Neural cell (in vitro differentiated cells): ENCODE measurements at regions not wholly inside any gene's neighbourhood (a gene's known extent, or its start where the extent isn't known, plus 50 kb on each side); places are given as distances from the start of the nearest gene placed in this dataset.

Source experiments
- H2AFZ ChIP-seq: fragments of 200-600, 300-800 bp; sonication (generic), shearing (Covaris generic); 2 replicates; pipeline ENCODE4 v1.6.0; 2014; ENCODE audit warnings: low read depth, mild to moderate bottlenecking, antibody characterized with exemption, low read length, moderate library complexity
- H3F3A ChIP-seq: fragments of 200-600 bp; shearing (Covaris generic); 2 replicates; pipeline ENCODE4 v1.6.1; 2016; ENCODE audit warnings: mild to moderate bottlenecking, moderate library complexity, mixed read lengths, antibody characterized with exemption, low read length; ENCODE audit not compliant: insufficient read depth, poor library complexity, severe bottlenecking
- H3K27ac ChIP-seq: fragments of 200-600, 300-800 bp; sonication (generic), shearing (Covaris generic); 2 replicates; pipeline ENCODE4 v1.5.1; 2014; ENCODE audit warnings: mild to moderate bottlenecking, low read length, moderate library complexity
- H3K27me3 ChIP-seq: fragments of 300-800, 200-600 bp; sonication (generic), shearing (Covaris generic); 2 replicates; pipeline ENCODE4 v1.6.0; 2014; ENCODE audit warnings: mild to moderate bottlenecking, low read depth, low read length, moderate library complexity; ENCODE audit not compliant: insufficient read depth
- H3K36me3 ChIP-seq: fragments of 300-800, 200-600 bp; sonication (generic), shearing (Covaris generic); 2 replicates; pipeline ENCODE4 v1.5.1; 2014; ENCODE audit warnings: mild to moderate bottlenecking, antibody characterized with exemption, low read length, moderate library complexity; ENCODE audit not compliant: insufficient read depth
- H3K4me2 ChIP-seq: fragments of 300-800, 200-600 bp; sonication (generic), shearing (Covaris generic); 2 replicates; pipeline ENCODE4 v1.6.0; 2014; ENCODE audit warnings: mild to moderate bottlenecking, low read length
- H3K4me3 ChIP-seq: fragments of 300-800, 200-600 bp; sonication (generic), shearing (Covaris generic); 2 replicates; pipeline ENCODE4 v1.5.1; 2014; ENCODE audit warnings: mild to moderate bottlenecking, low read length, moderate library complexity
- H3K79me2 ChIP-seq: fragments of 200-600 bp; shearing (Covaris generic); replicated peaks from 2 replicates; pipeline ENCODE4 v1.6.0; 2014; ENCODE audit warnings: mild to moderate bottlenecking, low read length, moderate library complexity; ENCODE audit not compliant: insufficient read depth
- H3K9ac ChIP-seq: fragments of 300-800, 200-600 bp; sonication (generic), shearing (Covaris generic); 2 replicates; pipeline ENCODE4 v1.6.1; 2016; ENCODE audit warnings: mild to moderate bottlenecking, low read length, mixed read lengths
- H3K9me2 ChIP-seq: fragments of 200-600 bp; shearing (Covaris generic); 2 replicates; pipeline ENCODE4 v1.6.1; 2016; ENCODE audit warnings: mild to moderate bottlenecking, low read length, mixed read lengths; ENCODE audit not compliant: insufficient read depth
- H3K9me3 ChIP-seq: fragments of 200-600, 300-800 bp; sonication (generic), shearing (Covaris generic); 2 replicates; pipeline ENCODE4 v1.6.1; 2016; ENCODE audit warnings: mild to moderate bottlenecking, mixed run types, low read length, moderate library complexity, mixed read lengths
- H4K20me1 ChIP-seq: fragments of 200-600 bp; shearing (Covaris generic); 2 replicates; pipeline ENCODE4 v1.6.1; 2016; ENCODE audit warnings: mild to moderate bottlenecking, mixed run types; ENCODE audit not compliant: insufficient read depth
- EZH2 ChIP-seq: fragments of 200-600, 300-800 bp; shearing (Covaris generic), sonication (generic); IDR thresholded peaks from 2 replicates; pipeline ENCODE4 v1.6.1; 2014; ENCODE audit warnings: antibody characterized with exemption, low read length, borderline replicate concordance, mild to moderate bottlenecking; ENCODE audit not compliant: insufficient read depth, poor library complexity, severe bottlenecking
- MXI1 ChIP-seq: fragments of 450-650 bp; conservative IDR thresholded peaks from 2 replicates; pipeline ENCODE4 v1.6.1; 2014; ENCODE audit warnings: antibody characterized with exemption, mild to moderate bottlenecking; ENCODE audit not compliant: poor library complexity, severe bottlenecking
- POLR2AphosphoS5 ChIP-seq: IDR thresholded peaks from 2 replicates; pipeline ENCODE4 v1.6.1; 2012
- SMC3 ChIP-seq: fragments of 450-650 bp; conservative IDR thresholded peaks from 2 replicates; pipeline ENCODE4 v1.6.1; 2014; ENCODE audit warnings: antibody characterized with exemption, mild to moderate bottlenecking, moderate library complexity; ENCODE audit not compliant: poor library complexity
- TF ChIP-seq, protein P1 (sequence below): fragments of 450-650 bp; IDR thresholded peaks from 2 replicates; pipeline ENCODE4 v1.5.1; 2014; ENCODE audit warnings: antibody characterized with exemption, mild to moderate bottlenecking, moderate library complexity; ENCODE audit not compliant: poor library complexity, severe bottlenecking
- TF ChIP-seq, protein P2 (sequence below): IDR thresholded peaks from 2 replicates; pipeline ENCODE4 v1.6.1; 2012; ENCODE audit warnings: borderline replicate concordance

DNA sequence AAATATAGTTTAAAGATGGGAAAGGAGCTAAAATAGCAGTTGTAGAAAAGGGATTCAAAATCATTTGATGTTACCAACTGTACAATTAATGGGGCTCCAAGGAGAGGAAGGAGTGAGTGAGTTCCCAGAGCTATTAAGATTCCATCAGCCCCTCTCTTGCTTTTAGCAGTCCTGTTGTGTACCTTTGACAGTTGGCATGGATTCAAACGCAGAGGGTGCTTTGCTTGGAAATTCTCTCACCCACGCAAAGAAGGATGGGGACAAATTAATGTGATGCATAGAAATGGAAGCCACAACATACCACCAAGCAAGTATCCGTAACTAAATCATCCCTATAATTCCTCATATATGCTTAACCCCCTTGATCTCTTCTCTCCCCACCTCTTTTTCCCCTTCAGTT, 461.3 kb downstream of the EBF1 start:
- H3K27me3 ChIP-seq: no peaks in the 10 kb centered on the region
- no peaks in the 10 kb centered on the region for H3K36me3 ChIP-seq
- no peaks in the 10 kb centered on the region for H3K9me3 ChIP-seq
- H3F3A ChIP-seq: no peaks in the 10 kb centered on the region
- no peak overlapping the region for H3K9ac ChIP-seq
- TF ChIP-seq, protein P1, sequence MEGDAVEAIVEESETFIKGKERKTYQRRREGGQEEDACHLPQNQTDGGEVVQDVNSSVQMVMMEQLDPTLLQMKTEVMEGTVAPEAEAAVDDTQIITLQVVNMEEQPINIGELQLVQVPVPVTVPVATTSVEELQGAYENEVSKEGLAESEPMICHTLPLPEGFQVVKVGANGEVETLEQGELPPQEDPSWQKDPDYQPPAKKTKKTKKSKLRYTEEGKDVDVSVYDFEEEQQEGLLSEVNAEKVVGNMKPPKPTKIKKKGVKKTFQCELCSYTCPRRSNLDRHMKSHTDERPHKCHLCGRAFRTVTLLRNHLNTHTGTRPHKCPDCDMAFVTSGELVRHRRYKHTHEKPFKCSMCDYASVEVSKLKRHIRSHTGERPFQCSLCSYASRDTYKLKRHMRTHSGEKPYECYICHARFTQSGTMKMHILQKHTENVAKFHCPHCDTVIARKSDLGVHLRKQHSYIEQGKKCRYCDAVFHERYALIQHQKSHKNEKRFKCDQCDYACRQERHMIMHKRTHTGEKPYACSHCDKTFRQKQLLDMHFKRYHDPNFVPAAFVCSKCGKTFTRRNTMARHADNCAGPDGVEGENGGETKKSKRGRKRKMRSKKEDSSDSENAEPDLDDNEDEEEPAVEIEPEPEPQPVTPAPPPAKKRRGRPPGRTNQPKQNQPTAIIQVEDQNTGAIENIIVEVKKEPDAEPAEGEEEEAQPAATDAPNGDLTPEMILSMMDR: no peak
- H3K4me3 ChIP-seq: no peak overlapping the region
- peak overlapping the region; percentile 14 for H3K27ac ChIP-seq
- H4K20me1 ChIP-seq: no peaks in the 10 kb centered on the region
- no peak overlapping the region for H3K4me2 ChIP-seq
- H3K79me2 ChIP-seq: no peaks in the 10 kb centered on the region
- no peaks in the 10 kb centered on the region for H3K9me2 ChIP-seq
- no peak overlapping the region for H2AFZ ChIP-seq

DNA sequence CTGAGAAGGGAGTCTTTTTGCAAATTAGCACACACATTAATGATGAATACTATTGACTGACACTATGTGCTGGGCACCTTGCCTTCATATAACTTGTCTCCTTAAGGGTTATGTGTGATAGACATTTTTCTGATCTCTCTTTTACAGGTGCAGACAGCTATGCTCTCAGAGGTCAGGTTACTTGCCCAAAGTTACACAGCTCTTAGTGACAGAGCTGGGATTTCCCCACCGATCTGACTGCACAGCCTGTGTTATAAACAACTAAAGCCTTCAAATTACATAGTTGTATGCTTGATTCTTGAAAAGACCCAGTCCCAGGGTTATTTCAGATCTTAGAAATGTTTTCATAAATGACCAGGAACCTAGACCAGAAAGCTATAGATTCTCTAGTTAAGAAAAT, 462.7 kb downstream of the EBF1 start:
- Histone ChIP-seq H3K27me3 (no peaks in the 10 kb centered on the region), H3K9me2 (no peaks in the 10 kb centered on the region), H3K79me2 (no peaks in the 10 kb centered on the region), H4K20me1 (no peaks in the 10 kb centered on the region), H3K27ac (no peak overlapping the region), H3K36me3 (no peaks in the 10 kb centered on the region), H3K9me3 (no peaks in the 10 kb centered on the region), H3K4me3 (no peak overlapping the region), H3K9ac (no peak overlapping the region), H3F3A (no peaks in the 10 kb centered on the region), H3K4me2 (no peak overlapping the region), H2AFZ (no peak overlapping the region)
- TF ChIP-seq SMC3 (no peak), POLR2AphosphoS5 (no peak)
- TF ChIP-seq, protein P2, sequence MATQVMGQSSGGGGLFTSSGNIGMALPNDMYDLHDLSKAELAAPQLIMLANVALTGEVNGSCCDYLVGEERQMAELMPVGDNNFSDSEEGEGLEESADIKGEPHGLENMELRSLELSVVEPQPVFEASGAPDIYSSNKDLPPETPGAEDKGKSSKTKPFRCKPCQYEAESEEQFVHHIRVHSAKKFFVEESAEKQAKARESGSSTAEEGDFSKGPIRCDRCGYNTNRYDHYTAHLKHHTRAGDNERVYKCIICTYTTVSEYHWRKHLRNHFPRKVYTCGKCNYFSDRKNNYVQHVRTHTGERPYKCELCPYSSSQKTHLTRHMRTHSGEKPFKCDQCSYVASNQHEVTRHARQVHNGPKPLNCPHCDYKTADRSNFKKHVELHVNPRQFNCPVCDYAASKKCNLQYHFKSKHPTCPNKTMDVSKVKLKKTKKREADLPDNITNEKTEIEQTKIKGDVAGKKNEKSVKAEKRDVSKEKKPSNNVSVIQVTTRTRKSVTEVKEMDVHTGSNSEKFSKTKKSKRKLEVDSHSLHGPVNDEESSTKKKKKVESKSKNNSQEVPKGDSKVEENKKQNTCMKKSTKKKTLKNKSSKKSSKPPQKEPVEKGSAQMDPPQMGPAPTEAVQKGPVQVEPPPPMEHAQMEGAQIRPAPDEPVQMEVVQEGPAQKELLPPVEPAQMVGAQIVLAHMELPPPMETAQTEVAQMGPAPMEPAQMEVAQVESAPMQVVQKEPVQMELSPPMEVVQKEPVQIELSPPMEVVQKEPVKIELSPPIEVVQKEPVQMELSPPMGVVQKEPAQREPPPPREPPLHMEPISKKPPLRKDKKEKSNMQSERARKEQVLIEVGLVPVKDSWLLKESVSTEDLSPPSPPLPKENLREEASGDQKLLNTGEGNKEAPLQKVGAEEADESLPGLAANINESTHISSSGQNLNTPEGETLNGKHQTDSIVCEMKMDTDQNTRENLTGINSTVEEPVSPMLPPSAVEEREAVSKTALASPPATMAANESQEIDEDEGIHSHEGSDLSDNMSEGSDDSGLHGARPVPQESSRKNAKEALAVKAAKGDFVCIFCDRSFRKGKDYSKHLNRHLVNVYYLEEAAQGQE: no peak

DNA sequence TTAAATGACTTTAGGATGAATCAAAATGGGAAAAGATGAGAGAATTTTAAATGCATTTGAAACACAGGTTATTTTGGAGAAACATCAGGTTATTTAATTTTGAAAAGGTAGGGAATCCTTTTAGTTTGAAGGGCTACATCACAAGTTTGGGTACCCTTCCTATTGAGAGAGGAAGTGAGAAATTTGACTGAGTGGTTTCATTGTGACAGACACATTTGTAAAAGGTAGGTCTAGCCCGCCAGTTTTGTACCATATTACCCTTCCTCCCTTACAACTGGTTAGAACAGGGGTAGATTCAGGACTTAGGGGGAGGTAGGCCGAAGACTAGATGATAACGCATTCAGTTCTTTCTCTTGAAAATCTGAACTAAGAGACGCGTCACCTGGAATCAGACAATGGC, 464.2 kb downstream of the EBF1 start:
- H3K9me3 ChIP-seq: no peaks in the 10 kb centered on the region
- no peaks in the 10 kb centered on the region for H3K36me3 ChIP-seq
- no peaks in the 10 kb centered on the region for H3K27me3 ChIP-seq
- no peak overlapping the region for H3K9ac ChIP-seq
- H4K20me1 ChIP-seq: no peaks in the 10 kb centered on the region
- no peak overlapping the region for H3K4me3 ChIP-seq
- TF ChIP-seq EZH2 (no peak), SMC3 (no peak), MXI1 (no peak)
- TF ChIP-seq, protein P2: no peak
- no peak overlapping the region for H2AFZ ChIP-seq
- no peaks in the 10 kb centered on the region for H3K79me2 ChIP-seq
- H3K27ac ChIP-seq: no peak overlapping the region
- H3K4me2 ChIP-seq: no peak overlapping the region
- no peaks in the 10 kb centered on the region for H3F3A ChIP-seq
- no peaks in the 10 kb centered on the region for H3K9me2 ChIP-seq
